ENCODE measurements at regions not wholly inside any gene's neighbourhood (a gene's known extent, or its start where the extent isn't known, plus 50 kb on each side); places are given as distances from the start of the nearest gene placed in this dataset.
"Not testable (repeated sequence)": the region's sequence is repeated elsewhere in the genome, so short reads cannot be mapped to it uniquely, and the experiment has no call there.

GRCh38 chr2:137892739-137893138 is 71.5 kb upstream of the HNMT start:
- no peak for DNase-seq

DNA sequence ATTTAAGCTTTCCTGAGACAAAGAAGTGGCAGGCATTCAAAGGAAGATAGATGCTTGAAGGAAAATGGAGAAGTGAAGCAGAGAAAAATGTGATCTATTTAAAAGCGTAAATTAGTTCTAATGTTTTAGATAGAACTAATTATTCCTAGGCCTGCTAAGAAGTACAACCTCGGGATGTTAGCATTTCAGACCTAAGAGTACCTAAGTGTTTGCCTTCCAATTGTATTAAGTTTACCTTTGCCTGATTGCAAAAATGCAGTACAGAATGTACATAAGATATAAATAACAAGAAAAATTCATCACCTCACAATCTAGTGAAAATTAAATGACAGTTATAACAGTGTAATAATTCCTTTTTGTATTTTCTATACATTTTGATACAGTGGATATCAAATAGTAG is 71.1 kb upstream of the HNMT start:
- no peak for DNase-seq

DNA sequence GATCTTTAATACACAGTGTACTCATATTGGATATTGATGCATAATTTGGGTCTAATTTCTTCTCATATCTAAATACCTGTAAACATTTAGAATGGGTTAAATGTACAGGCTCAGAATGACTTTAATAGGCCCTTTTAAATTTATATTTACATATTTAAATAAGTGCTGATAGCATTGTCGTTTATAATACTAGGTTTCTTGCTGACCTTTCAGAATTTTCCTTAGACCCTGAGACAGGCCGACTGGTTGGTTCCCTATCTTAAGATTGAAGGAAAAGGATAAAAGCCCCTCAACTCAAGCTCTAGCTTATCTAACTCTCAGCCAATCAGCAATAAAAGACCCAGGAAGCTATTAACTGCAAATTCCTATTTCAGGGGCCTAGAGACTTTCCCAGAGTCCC is 67.8 kb upstream of the HNMT start:
- DNase-seq: no peak

DNA sequence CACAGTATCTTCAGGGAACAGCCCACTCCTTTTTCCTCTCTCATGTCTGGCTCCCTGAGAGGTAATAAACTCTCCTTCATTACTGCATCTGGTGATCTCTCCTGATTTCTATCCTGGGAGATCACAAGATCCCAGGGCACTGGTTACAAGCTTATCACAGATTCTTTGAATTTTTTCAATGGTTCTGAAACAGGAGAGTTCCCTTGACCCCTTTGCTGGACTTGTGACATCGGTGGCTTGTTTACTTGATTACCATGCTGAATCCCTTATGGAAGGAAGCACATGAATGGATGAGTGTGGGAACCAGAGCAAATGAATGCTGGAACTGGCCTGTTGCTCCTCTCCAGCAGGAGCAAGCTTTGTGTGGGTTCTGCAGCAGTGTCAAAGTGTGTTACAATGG is 67.2 kb upstream of the HNMT start:
- no peak for DNase-seq

- DNase-seq: no peak
These were observed 63.7 kb upstream of the HNMT start for GRCh38 chr2:137900421-137901141.

GRCh38 chr2:137910641-137911040 is 53.6 kb upstream of the HNMT start:
- DNase-seq: no peak

DNA sequence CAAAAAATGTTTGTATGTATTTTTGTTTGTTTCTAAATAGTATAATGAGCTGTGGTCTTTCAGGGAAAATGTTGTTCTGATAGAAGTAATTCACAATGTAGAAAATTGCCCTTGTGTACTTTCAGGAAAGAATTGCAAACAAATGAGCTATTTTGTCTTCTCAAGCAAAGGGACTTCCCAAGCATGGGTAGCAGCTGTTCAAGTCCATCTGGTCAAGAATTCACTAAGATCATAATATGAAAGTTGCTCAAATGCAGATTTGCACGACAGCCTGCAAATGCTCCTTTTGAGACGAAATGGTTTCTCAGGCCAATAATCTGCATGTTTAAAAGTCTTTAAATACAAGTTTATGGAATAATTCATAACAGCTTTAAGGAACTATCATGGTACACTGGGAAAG is 51.9 kb upstream of the HNMT start:
- DNase-seq: no peak

DNA sequence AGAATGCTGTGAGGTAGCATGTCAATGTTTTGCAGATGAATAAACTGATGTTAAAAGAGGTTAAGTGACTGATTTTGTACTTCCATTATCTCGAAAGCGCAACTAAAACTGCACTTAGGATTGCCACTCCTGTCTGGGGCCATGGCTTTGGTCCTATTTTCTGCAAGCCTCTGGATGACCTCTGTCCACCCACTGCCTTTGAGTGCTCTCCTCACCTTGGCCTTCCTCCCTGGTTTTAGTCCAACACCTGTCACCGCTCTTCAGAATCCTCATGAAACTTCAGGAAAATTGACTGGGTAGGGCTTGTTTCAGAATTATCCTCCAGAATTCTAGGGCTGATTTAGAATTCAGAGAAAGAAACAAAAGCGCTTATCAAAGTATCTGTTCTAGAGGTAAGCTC is 51.1 kb upstream of the HNMT start:
- no peak for DNase-seq

GRCh38 chr2:137913648-137914047 is 50.6 kb upstream of the HNMT start:
- DNase-seq: not testable (repeated sequence)
